OCI-LY7 (cell line): ENCODE measurements at regions not wholly inside any gene's neighbourhood (a gene's known extent, or its start where the extent isn't known, plus 50 kb on each side); places are given as distances from the start of the nearest gene placed in this dataset.

Source experiments
- CTCF ChIP-seq: fragments of 200-600 bp; sonication (generic); conservative IDR thresholded peaks from 2 replicates; pipeline ENCODE4 v1.5.1; 2014; ENCODE audit warnings: mild to moderate bottlenecking, antibody characterized with exemption, low read length, moderate library complexity, mixed read lengths
- EZH2phosphoT487 ChIP-seq: fragments of 200-600 bp; sonication (generic); IDR thresholded peaks from 2 replicates; pipeline ENCODE4 v1.6.1; 2018; ENCODE audit warnings: low read depth, borderline replicate concordance, mild to moderate bottlenecking, mixed run types, antibody characterized with exemption, low read length, moderate library complexity, mixed read lengths

DNA sequence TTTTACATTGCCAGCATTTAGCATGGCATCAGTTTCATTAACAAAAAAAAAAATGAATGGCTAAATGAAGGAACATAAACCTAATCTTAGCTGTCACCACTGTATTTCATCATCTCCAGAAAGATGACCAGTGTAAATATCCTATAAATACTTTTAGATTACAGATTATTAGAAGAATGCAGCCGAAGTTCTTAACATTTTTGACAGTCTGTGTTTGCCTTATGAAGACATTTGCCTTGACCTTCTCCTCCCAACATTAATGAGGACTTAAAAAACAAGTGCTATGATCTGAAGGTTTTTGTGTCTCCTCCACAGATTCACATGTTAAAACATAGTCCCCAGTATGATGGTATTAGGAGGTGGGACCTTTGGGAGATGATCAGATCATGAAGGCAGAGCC, 253.0 kb downstream of the SNAPC1 start:
- no peak for TF ChIP-seq CTCF
- no peak for TF ChIP-seq EZH2phosphoT487
